Tibial nerve (tissue), 4 donors: ENCODE measurements at regions not wholly inside any gene's neighbourhood (a gene's known extent, or its start where the extent isn't known, plus 50 kb on each side); places are given as distances from the start of the nearest gene placed in this dataset.

ENCODE experiments used
- DNase-seq, 2 donors: peaks; one replicate each; pipeline ENCODE4 v3.0.0-alpha.2; 2019; ENCODE audit warnings: low spot score in 2 of 2
- H3K27ac ChIP-seq, 4 donors: fragments of 200-600 bp; sonication (generic) in 3 of 4; one replicate each; pipeline ENCODE4 v1.5.1; 2017 to 2019; ENCODE audit warnings: mild to moderate bottlenecking in 1 of 4
- H3K27me3 ChIP-seq, 2 donors: fragments of 200-600 bp; sonication (generic) in 1 of 2; one replicate each; pipeline versions ENCODE4 v1.5.1 to v1.6.0; 2017 to 2019
- H3K36me3 ChIP-seq, 3 donors: fragments of 200-600 bp; sonication (generic); one replicate each; pipeline ENCODE4 v1.5.1; 2018 to 2019
- H3K4me1 ChIP-seq, 4 donors: fragments of 200-600 bp; sonication (generic) in 3 of 4; one replicate each; pipeline ENCODE4 v1.5.1; 2017 to 2019
- H3K4me3 ChIP-seq, 4 donors: fragments of 200-600 bp; sonication (generic) in 3 of 4; one replicate each; pipeline ENCODE4 v1.5.1; 2017 to 2019; ENCODE audit warnings: mild to moderate bottlenecking in 1 of 4, moderate library complexity in 1 of 4
- H3K9me3 ChIP-seq, 4 donors: fragments of 200-600 bp; sonication (generic) in 3 of 4; one replicate each; pipeline ENCODE4 v1.5.1; 2017 to 2019
- EP300 ChIP-seq, 2 donors: sonication (generic); formaldehyde crosslinking; IDR thresholded peaks; one replicate each; pipeline ENCODE4 v1.6.1; 2017; ENCODE audit warnings: antibody characterized with exemption in 2 of 2, mild to moderate bottlenecking in 1 of 2
- POLR2A ChIP-seq, 2 donors: fragments of 450-650 bp; IDR thresholded peaks; one replicate each; pipeline ENCODE4 v1.6.1; 2017; ENCODE audit warnings: antibody characterized with exemption in 2 of 2, mild to moderate bottlenecking in 2 of 2, moderate library complexity in 2 of 2
- WGBS, 2 donors: methylation state at CpG; one replicate each; pipeline ENCODE4 v1.1.5; 2018; 5-methylcytosine and 5-hydroxymethylcytosine counted together
- TF ChIP-seq, protein P1 (sequence below), 5 experiments: fragments of 200-600 bp in 3 of 5; fragments of 450-650 bp in 2 of 5; sonication (generic) in 3 of 5; IDR thresholded peaks; one replicate each; pipeline ENCODE4 v1.5.1; 2016 to 2019; ENCODE audit warnings: antibody characterized with exemption in 5 of 5, mild to moderate bottlenecking in 3 of 5, moderate library complexity in 2 of 5

DNA sequence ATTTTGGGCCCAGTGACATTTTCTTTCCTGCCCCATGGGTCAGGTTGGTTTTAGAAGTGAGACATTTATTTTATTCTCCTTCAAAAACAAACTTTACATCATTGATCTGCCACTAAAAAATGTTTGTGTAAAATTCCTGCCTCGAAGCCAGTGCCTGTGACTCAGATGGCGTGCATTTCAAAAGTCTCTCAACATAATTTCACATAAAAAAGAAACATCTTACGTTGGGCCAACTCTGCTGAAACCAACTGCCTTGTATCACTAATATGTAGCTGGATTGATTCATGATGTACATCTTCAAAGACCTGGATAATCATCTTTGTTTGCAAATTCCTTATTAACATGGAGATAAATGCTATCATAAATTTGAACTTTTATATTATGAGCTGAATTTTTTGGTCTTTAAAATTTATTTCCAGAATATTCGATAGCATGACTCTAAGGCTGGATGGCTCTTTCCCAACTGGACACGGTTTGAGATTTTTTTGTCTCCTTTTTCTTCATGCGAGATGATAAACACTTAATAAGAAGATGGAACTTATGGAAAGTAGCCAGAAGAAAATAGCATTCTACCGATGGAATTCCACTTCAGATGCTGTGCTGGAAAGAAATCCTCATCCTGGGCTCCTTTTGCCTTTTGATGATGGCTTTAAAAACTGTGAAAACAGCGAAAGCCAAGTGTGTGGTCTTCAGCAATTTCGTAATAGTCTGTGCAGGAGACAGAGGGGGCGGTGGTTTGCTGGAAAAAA, 420.5 kb downstream of the FGF9 start:
- H3K27me3 ChIP-seq = no peaks in the 10 kb centered on the region
- TF ChIP-seq POLR2A (IDR thresholded peaks at IDR 0.05) (no peak), EP300 (IDR thresholded peaks at IDR 0.05) (peak in 1 of 2 donors; percentile 48)
- TF ChIP-seq, protein P1, sequence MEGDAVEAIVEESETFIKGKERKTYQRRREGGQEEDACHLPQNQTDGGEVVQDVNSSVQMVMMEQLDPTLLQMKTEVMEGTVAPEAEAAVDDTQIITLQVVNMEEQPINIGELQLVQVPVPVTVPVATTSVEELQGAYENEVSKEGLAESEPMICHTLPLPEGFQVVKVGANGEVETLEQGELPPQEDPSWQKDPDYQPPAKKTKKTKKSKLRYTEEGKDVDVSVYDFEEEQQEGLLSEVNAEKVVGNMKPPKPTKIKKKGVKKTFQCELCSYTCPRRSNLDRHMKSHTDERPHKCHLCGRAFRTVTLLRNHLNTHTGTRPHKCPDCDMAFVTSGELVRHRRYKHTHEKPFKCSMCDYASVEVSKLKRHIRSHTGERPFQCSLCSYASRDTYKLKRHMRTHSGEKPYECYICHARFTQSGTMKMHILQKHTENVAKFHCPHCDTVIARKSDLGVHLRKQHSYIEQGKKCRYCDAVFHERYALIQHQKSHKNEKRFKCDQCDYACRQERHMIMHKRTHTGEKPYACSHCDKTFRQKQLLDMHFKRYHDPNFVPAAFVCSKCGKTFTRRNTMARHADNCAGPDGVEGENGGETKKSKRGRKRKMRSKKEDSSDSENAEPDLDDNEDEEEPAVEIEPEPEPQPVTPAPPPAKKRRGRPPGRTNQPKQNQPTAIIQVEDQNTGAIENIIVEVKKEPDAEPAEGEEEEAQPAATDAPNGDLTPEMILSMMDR (IDR thresholded peaks at IDR 0.05) = no peak
- 55 to 64% methylated on average over 10 of the region's 10 CpGs for WGBS, 2 donors
- H3K4me1 ChIP-seq = peaks cover 0 to 6% (median 0%) of the 10 kb centered on the region in 4 donors
- H3K27ac ChIP-seq = peak overlapping the region in 2 of 4 donors; percentile 43 to 58
- H3K9me3 ChIP-seq = no peaks in the 10 kb centered on the region
- no peaks in the 10 kb centered on the region for H3K36me3 ChIP-seq
- DNase-seq = peak in 1 of 2 donors; percentile 18
- no peak overlapping the region for H3K4me3 ChIP-seq

DNA sequence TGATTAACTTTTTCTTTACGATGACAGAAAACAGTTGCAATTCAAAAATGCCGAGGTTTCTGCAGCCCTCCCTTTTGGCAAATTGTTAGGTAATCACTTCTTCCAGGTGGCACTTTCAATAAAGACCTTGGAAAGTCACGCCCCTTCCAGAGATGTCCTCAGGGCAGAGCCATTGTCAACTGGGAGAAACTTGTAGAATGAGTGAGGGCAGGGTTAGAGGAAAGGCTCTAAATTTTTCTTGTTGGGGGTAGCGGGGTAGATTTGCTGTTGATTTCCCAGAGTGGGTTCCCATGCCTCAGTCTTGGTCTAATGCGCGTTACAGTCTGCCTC, 421.1 kb downstream of the FGF9 start:
- WGBS, 2 donors = 58 to 65% methylated on average over 6 of the region's 6 CpGs
- no peak for DNase-seq
- H3K27ac ChIP-seq = peak overlapping the region in 1 of 4 donors; percentile 58

DNA sequence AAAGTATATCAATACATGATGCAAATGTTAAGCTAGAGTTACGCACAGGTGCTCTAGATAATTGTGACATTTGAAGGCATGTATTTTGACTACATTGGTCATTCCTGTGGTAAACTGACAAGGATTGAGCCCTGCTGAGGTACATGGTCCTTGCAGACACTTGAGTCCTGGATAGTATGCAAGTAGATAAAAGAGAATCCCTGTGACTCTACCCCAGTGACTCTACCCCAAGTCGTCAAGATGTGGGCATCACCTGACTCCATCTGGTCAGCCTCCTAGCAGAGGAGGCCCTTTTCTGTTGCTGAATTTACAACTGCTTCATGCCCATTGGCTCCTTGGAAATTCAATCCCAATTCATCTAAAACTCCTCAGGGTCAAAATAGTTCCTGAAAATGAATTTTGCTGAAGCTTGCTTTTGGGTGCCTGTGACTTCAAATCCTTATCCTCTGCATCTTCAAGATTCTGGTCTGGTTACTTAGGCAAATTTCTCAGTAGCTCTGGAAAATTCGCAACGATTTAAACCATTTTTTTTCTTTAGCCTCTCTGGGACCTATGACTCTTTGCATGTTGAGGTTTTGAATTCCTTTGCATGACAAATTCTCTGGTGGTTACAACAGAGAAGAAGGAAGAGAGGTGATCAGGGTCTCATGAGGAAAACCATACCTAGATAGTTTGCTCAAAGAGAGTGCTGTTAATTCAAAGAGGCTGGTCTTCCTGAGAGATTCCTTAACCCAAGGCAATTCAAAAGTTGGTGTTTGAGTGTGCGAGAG, 422.1 kb downstream of the FGF9 start:
- no peak for DNase-seq
- H3K36me3 ChIP-seq = no peaks in the 10 kb centered on the region
- H3K4me1 ChIP-seq = peaks cover 0 to 6% (median 0%) of the 10 kb centered on the region in 4 donors
- H3K27me3 ChIP-seq = no peaks in the 10 kb centered on the region
- no peak overlapping the region for H3K4me3 ChIP-seq
- no peaks in the 10 kb centered on the region for H3K9me3 ChIP-seq
- 86 to 88% methylated on average over 5 of the region's 5 CpGs for WGBS, 2 donors
- TF ChIP-seq POLR2A (IDR thresholded peaks at IDR 0.05) = no peak
- TF ChIP-seq, protein P1 (IDR thresholded peaks at IDR 0.05) = no peak
- no peak for TF ChIP-seq EP300 (IDR thresholded peaks at IDR 0.05)
- H3K27ac ChIP-seq = no peak overlapping the region

More for the DNA sequence above, 421.1 kb downstream of the FGF9 start:
- no peak for TF ChIP-seq EP300 (IDR thresholded peaks at IDR 0.05)
- TF ChIP-seq POLR2A (IDR thresholded peaks at IDR 0.05) = no peak
- TF ChIP-seq, protein P1 (IDR thresholded peaks at IDR 0.05) = no peak
- no peak overlapping the region for H3K4me3 ChIP-seq
- H3K27me3 ChIP-seq = no peaks in the 10 kb centered on the region
- H3K9me3 ChIP-seq = no peaks in the 10 kb centered on the region
- peaks cover 0 to 6% (median 0%) of the 10 kb centered on the region in 4 donors for H3K4me1 ChIP-seq
- no peaks in the 10 kb centered on the region for H3K36me3 ChIP-seq

DNA sequence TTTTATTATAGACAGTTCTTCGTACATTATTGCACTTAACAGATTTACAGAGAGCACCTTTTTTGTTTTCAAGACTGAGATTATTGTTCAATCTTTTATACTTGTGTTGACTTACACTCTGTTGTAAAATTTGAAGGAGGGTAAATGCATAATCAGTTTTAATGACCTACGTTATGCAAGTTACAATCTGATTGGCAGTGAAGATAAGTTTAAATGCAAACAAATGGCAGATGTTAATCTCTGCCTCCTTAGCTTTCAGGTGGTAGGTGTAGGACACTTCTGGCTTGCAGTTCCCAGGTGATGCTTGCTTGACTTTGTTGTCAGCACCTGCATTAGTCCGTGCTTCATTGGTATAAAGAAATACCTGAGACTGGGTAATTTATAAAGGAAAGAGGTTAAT, 424.9 kb downstream of the FGF9 start:
- TF ChIP-seq EP300 (IDR thresholded peaks at IDR 0.05) (no peak), POLR2A (IDR thresholded peaks at IDR 0.05) (no peak)
- TF ChIP-seq, protein P1 (IDR thresholded peaks at IDR 0.05) = no peak
- Histone ChIP-seq H3K27me3 (no peaks in the 10 kb centered on the region), H3K9me3 (peaks cover 0 to 7% (median 0%) of the 10 kb centered on the region in 4 donors), H3K27ac (no peak overlapping the region), H3K36me3 (no peaks in the 10 kb centered on the region), H3K4me3 (no peak overlapping the region), H3K4me1 (peaks cover 0 to 6% (median 0%) of the 10 kb centered on the region in 4 donors)
- WGBS, 2 donors = 83 to 86% methylated on average over 3 of the region's 3 CpGs
- no peak for DNase-seq

DNA sequence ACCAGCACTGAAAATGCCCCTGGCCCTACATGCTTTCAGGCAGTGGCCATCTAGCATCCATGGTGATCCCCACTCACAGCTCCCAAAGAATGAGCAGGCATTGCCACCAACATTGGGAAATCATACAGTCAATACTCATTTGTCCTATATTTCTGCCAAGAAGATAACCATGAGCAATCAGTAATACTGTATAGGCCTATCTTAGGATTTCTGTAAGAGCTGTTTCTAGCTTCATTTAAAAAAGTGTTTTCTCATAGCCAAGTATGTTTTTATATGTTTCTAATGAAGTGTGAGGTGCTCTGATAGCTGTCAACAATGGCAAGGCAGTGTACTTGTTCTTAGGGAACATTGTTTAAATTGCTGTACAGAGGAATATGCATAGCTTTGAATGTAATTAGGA, 428.7 kb downstream of the FGF9 start:
- TF ChIP-seq, protein P1 (IDR thresholded peaks at IDR 0.05) = no peak
- TF ChIP-seq EP300 (IDR thresholded peaks at IDR 0.05) = no peak
- TF ChIP-seq POLR2A (IDR thresholded peaks at IDR 0.05) = no peak
- H3K27ac ChIP-seq = no peak overlapping the region
- H3K4me1 ChIP-seq = no peaks in the 10 kb centered on the region
- peaks cover 0 to 7% (median 0%) of the 10 kb centered on the region in 4 donors for H3K9me3 ChIP-seq
- H3K4me3 ChIP-seq = no peak overlapping the region
- H3K27me3 ChIP-seq = no peaks in the 10 kb centered on the region
- H3K36me3 ChIP-seq = no peaks in the 10 kb centered on the region
- no peak for DNase-seq
